Vagina (tissue), 2 donors: ENCODE measurements at regions not wholly inside any gene's neighbourhood (a gene's known extent, or its start where the extent isn't known, plus 50 kb on each side); places are given as distances from the start of the nearest gene placed in this dataset.

ENCODE experiments used
- DNase-seq, 2 donors: peaks; one replicate each; pipeline ENCODE4 v3.0.0-alpha.2; 2017; ENCODE audit errors: extremely low spot score in 2 of 2
- H3K27ac ChIP-seq: fragments of 200-600 bp; sonication (generic); one replicate; pipeline ENCODE4 v1.5.1; 2019
- H3K27me3 ChIP-seq: fragments of 200-600 bp; sonication (generic); one replicate; pipeline ENCODE4 v1.5.1; 2019
- H3K36me3 ChIP-seq, 2 donors: fragments of 200-600 bp; sonication (generic); one replicate each; pipeline ENCODE4 v1.5.1; 2017 to 2019
- H3K4me1 ChIP-seq: fragments of 200-600 bp; sonication (generic); one replicate; pipeline ENCODE4 v1.5.1; 2019
- H3K4me3 ChIP-seq, 2 donors: fragments of 200-600 bp; sonication (generic); 1 replicate in 1 of 2; 2 replicates in 1 of 2; pipeline ENCODE4 v1.5.1; 2016 to 2019
- H3K9me3 ChIP-seq: fragments of 200-600 bp; sonication (generic); one replicate; pipeline ENCODE4 v1.5.1; 2019
- CTCF ChIP-seq, 3 experiments: fragments of 450-650 bp in 2 of 3; fragments of 200-600 bp in 1 of 3; sonication (generic) in 1 of 3; IDR thresholded peaks; one replicate each; pipeline ENCODE4 v1.5.1; 2017 to 2019; ENCODE audit warnings: antibody characterized with exemption in 3 of 3, mild to moderate bottlenecking in 2 of 3, moderate library complexity in 2 of 3
- POLR2A ChIP-seq, 2 donors: fragments of 450-650 bp; IDR thresholded peaks; one replicate each; pipeline ENCODE4 v1.6.1; 2017; ENCODE audit warnings: antibody characterized with exemption in 2 of 2, mild to moderate bottlenecking in 2 of 2, moderate library complexity in 2 of 2
- POLR2AphosphoS5 ChIP-seq, 2 donors: sonication (generic); formaldehyde crosslinking; IDR thresholded peaks; one replicate each; pipeline ENCODE4 v1.9.0; 2017; ENCODE audit warnings: antibody characterized with exemption in 2 of 2, mild to moderate bottlenecking in 2 of 2, low read depth in 1 of 2; ENCODE audit not compliant: insufficient read depth in 1 of 2
- intact Hi-C: fragments of 100-400 bp; cut with DNase I; formaldehyde crosslinking; loops from one replicate; pipeline ENCODE4 v1.15.1; 2023

GRCh38 chr11:70590356-70590991, 192.1 kb downstream of the CTTN start:
- Histone ChIP-seq H3K36me3 (no peaks in the 10 kb centered on the region), H3K9me3 (no peaks in the 10 kb centered on the region), H3K4me3 (no peak overlapping the region), H3K27ac (no peak overlapping the region), H3K4me1 (no peaks in the 10 kb centered on the region), H3K27me3 (no peaks in the 10 kb centered on the region)
- no peak for TF ChIP-seq POLR2AphosphoS5 (IDR thresholded peaks at IDR 0.05; ENCODE audit: insufficient read depth in 1 of 2, low read depth in 1 of 2)
- TF ChIP-seq POLR2A (IDR thresholded peaks at IDR 0.05): no peak
- no peak for TF ChIP-seq CTCF (IDR thresholded peaks at IDR 0.05)
- intact Hi-C loops: no loop called here
- DNase-seq: no peak

DNA sequence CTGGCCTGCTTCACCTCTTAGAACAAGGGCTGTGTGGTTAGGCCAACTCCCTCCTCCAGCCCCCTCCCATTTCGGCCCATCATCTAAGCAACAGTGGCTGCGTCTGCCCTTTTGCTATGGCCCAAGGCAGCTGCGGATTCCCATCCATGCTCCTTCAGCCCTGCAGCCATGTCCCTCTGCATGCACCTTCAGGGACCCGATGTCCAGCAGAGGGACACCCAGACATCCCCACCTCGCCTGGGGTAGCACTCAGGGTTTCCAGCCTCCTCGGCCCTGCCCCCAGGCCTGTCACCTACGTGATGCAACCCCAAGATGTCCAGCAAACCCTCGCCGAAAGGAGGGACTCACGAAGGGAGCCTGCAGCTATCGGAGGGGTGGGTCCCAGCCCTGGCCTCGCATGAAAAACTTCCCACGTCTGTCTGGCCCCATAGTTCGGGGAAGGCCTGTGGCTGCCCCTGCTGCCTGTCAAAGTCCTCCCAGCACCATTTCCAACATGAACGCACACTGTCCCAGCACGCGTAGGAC, 194.4 kb downstream of the CTTN start:
- TF ChIP-seq POLR2AphosphoS5 (IDR thresholded peaks at IDR 0.05; ENCODE audit: insufficient read depth in 1 of 2, low read depth in 1 of 2) (no peak), POLR2A (IDR thresholded peaks at IDR 0.05) (no peak)
- DNase-seq: no peak
- intact Hi-C loops: no loop called here

GRCh38 chr11:70593446-70593983, 195.2 kb downstream of the CTTN start:
- Histone ChIP-seq H3K9me3 (no peaks in the 10 kb centered on the region), H3K4me3 (no peak overlapping the region), H3K36me3 (no peaks in the 10 kb centered on the region), H3K27me3 (no peaks in the 10 kb centered on the region), H3K4me1 (no peaks in the 10 kb centered on the region), H3K27ac (no peak overlapping the region)
- TF ChIP-seq POLR2A (IDR thresholded peaks at IDR 0.05) (no peak), CTCF (IDR thresholded peaks at IDR 0.05) (no peak), POLR2AphosphoS5 (IDR thresholded peaks at IDR 0.05; ENCODE audit: insufficient read depth in 1 of 2, low read depth in 1 of 2) (no peak)
- intact Hi-C loops: no loop called here
- no peak for DNase-seq

More for the DNA sequence above, 194.4 kb downstream of the CTTN start:
- H3K27ac ChIP-seq: no peak overlapping the region
- no peaks in the 10 kb centered on the region for H3K4me1 ChIP-seq
- no peaks in the 10 kb centered on the region for H3K9me3 ChIP-seq
- H3K27me3 ChIP-seq: no peaks in the 10 kb centered on the region
- no peaks in the 10 kb centered on the region for H3K36me3 ChIP-seq
- H3K4me3 ChIP-seq: no peak overlapping the region

GRCh38 chr11:70594031-70594430, 195.7 kb downstream of the CTTN start:
- Histone ChIP-seq H3K4me1 (no peaks in the 10 kb centered on the region), H3K27me3 (no peaks in the 10 kb centered on the region), H3K9me3 (no peaks in the 10 kb centered on the region), H3K27ac (no peak overlapping the region), H3K4me3 (no peak overlapping the region), H3K36me3 (no peaks in the 10 kb centered on the region)
- DNase-seq: no peak
- TF ChIP-seq POLR2A (IDR thresholded peaks at IDR 0.05): no peak
- TF ChIP-seq CTCF (IDR thresholded peaks at IDR 0.05): no peak
- TF ChIP-seq POLR2AphosphoS5 (IDR thresholded peaks at IDR 0.05; ENCODE audit: insufficient read depth in 1 of 2, low read depth in 1 of 2): no peak
- intact Hi-C loops: no loop called here

DNA sequence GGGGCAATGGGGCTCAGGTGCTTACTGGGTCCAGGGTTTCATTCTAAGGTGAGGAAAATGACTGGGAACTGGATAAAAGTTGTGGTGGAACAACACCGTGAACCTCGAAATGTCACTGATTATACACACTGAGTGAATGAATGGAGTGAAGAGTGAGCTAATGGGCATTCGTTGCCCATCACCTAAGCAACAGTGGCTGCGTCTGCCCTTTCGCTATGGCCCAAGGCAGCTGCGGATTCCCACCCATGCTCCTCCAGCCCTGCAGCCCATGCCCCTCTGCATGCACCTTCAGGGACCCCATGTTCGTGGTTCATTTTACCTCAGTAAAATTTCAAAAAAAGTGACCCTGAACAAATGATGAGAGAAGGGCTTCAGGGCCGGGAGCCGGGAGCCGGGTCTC, 196.3 kb downstream of the CTTN start:
- Histone ChIP-seq H3K36me3 (no peaks in the 10 kb centered on the region), H3K27ac (no peak overlapping the region), H3K9me3 (no peaks in the 10 kb centered on the region), H3K4me3 (no peak overlapping the region), H3K4me1 (no peaks in the 10 kb centered on the region), H3K27me3 (no peaks in the 10 kb centered on the region)
- TF ChIP-seq CTCF (IDR thresholded peaks at IDR 0.05) (no peak), POLR2A (IDR thresholded peaks at IDR 0.05) (no peak), POLR2AphosphoS5 (IDR thresholded peaks at IDR 0.05; ENCODE audit: insufficient read depth in 1 of 2, low read depth in 1 of 2) (no peak)
- intact Hi-C loops: no loop called here
- no peak for DNase-seq
